Activated T-cell treated with anti-CD3 and anti-CD28 coated beads, Interleukin-2, amount 50 U/mL, for 72 hours (primary cell): ENCODE measurements at regions not wholly inside any gene's neighbourhood (a gene's known extent, or its start where the extent isn't known, plus 50 kb on each side); places are given as distances from the start of the nearest gene placed in this dataset.
"Not testable (repeated sequence)": the region's sequence is repeated elsewhere in the genome, so short reads cannot be mapped to it uniquely, and the experiment has no call there.

Source experiments
- ATAC-seq, 2 donors: fragments of 150-1000 bp; cut with Tn5 transposase; replicated peaks in 1 of 2; 2 replicates each; pipeline ENCODE4 v1.10.0; 2021; ENCODE audit warnings: moderate library complexity in 2 of 2, mild to moderate bottlenecking in 1 of 2
- DNase-seq, 2 donors: peaks; one replicate each; pipeline ENCODE4 v3.0.0; 2021 to 2022; ENCODE audit warnings: mixed read lengths in 1 of 2
- H3K27ac Mint-ChIP-seq: one replicate; pipeline ENCODE4 v1.8.0; 2022; ENCODE audit warnings: mild to moderate bottlenecking, moderate library complexity, mixed read lengths
- H3K27me3 Mint-ChIP-seq: one replicate; pipeline ENCODE4 v1.8.0; 2022; ENCODE audit warnings: low read depth, mixed read lengths
- H3K36me3 Mint-ChIP-seq, 2 donors: one replicate each; pipeline ENCODE4 v1.8.0; 2022; ENCODE audit warnings: mixed read lengths in 2 of 2, mild to moderate bottlenecking in 1 of 2; ENCODE audit not compliant: insufficient read depth in 2 of 2
- H3K4me1 Mint-ChIP-seq: one replicate; pipeline ENCODE4 v1.8.0; 2022; ENCODE audit warnings: low read depth, mixed read lengths
- H3K4me3 Mint-ChIP-seq, 2 donors: one replicate each; pipeline ENCODE4 v1.8.0; 2022; ENCODE audit warnings: mild to moderate bottlenecking in 2 of 2, mixed read lengths in 2 of 2, moderate library complexity in 2 of 2
- H3K9me3 Mint-ChIP-seq, 2 donors: one replicate each; pipeline ENCODE4 v1.8.0; 2022; ENCODE audit warnings: mixed read lengths in 2 of 2

DNA sequence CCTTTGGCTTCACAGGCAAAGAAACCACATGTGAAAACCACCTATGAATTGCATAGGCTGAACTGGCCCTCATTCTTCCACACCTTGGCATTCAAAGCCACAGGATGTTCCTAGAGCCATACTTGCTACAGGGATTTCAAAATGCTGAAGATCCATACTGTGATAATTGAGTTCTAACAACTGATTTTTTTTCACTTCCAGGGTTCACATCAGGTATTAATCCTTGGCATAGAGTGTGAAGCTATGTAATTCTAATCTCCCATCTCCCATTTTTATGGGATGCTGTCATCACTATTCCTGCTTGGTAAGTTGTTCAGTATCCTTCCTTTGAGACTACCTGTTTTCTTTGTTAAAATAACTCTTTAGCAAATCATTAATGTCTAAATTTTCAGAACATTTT is 1569.2 kb upstream of the ADGRL3 start:
- no peak for DNase-seq
- H3K36me3 Mint-ChIP-seq, result peaks cover 0 to 1% of the 10 kb centered on the region in 2 donors
- no peak overlapping the region for H3K27ac Mint-ChIP-seq
- H3K27me3 Mint-ChIP-seq, result no peaks in the 10 kb centered on the region
- H3K9me3 Mint-ChIP-seq, result peaks cover 13 to 14% of the 10 kb centered on the region in 2 donors
- no peak for ATAC-seq
- H3K4me1 Mint-ChIP-seq, result no peaks in the 10 kb centered on the region
- H3K4me3 Mint-ChIP-seq, result no peak overlapping the region

DNA sequence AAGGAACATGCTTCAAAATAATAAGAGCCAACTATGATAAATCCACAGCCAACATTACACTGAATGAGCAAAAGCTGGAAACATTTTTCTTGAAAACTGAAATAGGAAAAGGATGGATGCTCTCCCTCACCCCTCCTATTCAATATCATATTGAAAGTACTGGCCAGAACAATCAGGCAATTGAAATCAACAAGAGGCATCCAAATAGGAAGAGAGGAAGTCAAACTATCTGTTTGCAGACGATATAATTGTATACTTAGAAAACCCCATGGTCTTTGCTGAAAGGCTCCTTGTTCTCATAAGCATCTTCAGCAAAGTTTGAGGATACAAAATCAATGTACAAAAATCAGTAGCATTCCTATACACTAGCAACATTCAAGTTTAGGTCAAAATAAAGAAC is 1562.5 kb upstream of the ADGRL3 start:
- Mint-ChIP-seq H3K36me3 (peaks cover 0 to 3% of the 10 kb centered on the region in 2 donors), H3K9me3 (peaks cover 13 to 19% of the 10 kb centered on the region in 2 donors), H3K4me1 (no peaks in the 10 kb centered on the region), H3K27ac (no peak overlapping the region), H3K27me3 (no peaks in the 10 kb centered on the region), H3K4me3 (no peak overlapping the region)
- DNase-seq, result no peak
- no peak for ATAC-seq

DNA sequence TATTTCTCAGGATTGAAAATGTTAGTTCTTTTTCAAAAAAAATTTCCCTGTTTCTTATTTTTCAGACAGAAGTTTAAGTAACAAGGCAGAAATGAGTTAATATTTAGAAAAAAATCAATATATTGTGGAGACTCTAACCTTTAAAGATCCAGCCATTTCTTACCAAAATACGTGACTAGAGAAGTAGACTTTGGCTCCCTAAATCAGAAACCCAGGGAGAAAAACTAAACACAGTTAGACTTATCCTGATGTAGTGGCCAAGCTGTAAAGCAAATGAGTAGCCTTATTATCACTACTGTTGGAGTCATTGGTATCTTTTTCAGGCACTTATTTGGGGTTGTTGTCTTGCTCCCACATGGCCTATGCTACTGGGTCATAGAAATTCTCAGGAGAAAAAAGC is 1556.4 kb upstream of the ADGRL3 start:
- no peaks in the 10 kb centered on the region for H3K36me3 Mint-ChIP-seq
- no peak overlapping the region for H3K27ac Mint-ChIP-seq
- H3K4me1 Mint-ChIP-seq, result no peaks in the 10 kb centered on the region
- no peak overlapping the region for H3K4me3 Mint-ChIP-seq
- no peaks in the 10 kb centered on the region for H3K27me3 Mint-ChIP-seq
- H3K9me3 Mint-ChIP-seq, result peaks cover 4 to 6% of the 10 kb centered on the region in 2 donors
- no peak for DNase-seq
- ATAC-seq, result no peak

DNA sequence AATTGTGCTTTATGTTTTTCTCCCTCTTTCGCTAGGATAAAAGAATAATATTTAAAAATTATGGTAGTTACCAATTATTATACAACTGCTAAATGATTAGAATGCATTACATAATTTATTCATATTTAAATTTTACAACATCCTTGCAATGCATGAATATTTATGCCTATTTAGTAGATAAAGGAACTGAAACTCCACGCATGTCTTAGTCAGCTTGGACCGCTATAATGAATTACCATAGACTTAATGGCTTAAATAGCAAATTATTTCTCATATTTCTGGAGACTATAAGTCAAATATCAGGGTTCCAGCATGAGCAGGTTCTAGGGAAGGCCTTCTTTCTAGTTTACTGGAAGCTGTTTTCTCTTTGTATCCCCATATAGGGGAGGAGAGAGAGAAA is 1555.4 kb upstream of the ADGRL3 start:
- Mint-ChIP-seq H3K9me3 (peaks cover 1 to 3% of the 10 kb centered on the region in 2 donors), H3K4me1 (no peaks in the 10 kb centered on the region), H3K27me3 (no peaks in the 10 kb centered on the region), H3K27ac (no peak overlapping the region), H3K36me3 (no peaks in the 10 kb centered on the region), H3K4me3 (no peak overlapping the region)
- DNase-seq (no peak), ATAC-seq (no peak)

DNA sequence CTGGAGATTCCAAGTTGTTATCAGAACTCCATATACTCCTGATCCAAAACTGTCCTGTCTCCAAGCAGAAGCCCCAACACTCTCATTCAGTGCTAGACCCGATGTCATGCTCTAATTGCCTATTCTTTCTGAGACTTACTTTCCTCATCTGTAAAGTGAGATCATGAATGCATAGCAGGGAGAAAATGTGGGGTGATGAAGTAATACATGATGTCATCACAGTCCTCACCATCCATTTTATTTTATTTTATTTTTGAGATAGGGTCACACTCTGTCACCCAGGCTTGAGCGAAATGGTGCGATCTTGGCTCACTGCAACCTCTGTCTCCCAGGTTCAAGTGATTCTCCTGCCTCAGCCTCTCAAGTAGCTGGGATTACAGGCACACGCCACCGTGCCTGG is 1554.0 kb upstream of the ADGRL3 start:
- no peak for ATAC-seq
- Mint-ChIP-seq H3K4me3 (no peak overlapping the region), H3K27ac (no peak overlapping the region), H3K36me3 (no peaks in the 10 kb centered on the region), H3K4me1 (no peaks in the 10 kb centered on the region), H3K9me3 (peaks cover 3 to 5% of the 10 kb centered on the region in 2 donors), H3K27me3 (no peaks in the 10 kb centered on the region)
- DNase-seq, result no peak

DNA sequence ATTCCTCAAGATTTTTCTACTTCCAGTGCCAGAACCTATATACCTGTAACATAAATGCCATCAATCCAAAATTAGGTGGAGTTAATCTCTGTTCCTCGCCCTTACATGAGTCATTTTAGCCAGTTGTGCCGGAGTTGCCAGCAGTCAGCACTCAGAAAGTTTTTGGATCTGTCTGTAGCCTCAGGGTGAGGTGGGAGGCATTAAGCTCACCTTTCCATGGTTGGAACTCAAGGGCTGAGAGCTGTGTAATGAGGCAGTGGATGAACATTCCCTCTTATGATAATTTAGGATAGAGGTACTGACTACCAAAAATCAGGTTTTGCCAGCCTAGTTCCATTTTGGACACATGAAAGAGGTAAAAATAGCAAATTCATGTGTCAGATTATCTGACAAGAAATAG is 1553.1 kb upstream of the ADGRL3 start:
- Mint-ChIP-seq H3K4me1 (no peaks in the 10 kb centered on the region), H3K36me3 (no peaks in the 10 kb centered on the region), H3K4me3 (no peak overlapping the region), H3K27me3 (no peaks in the 10 kb centered on the region), H3K9me3 (peaks cover 3 to 5% of the 10 kb centered on the region in 2 donors), H3K27ac (no peak overlapping the region)
- ATAC-seq, result no peak
- no peak for DNase-seq

DNA sequence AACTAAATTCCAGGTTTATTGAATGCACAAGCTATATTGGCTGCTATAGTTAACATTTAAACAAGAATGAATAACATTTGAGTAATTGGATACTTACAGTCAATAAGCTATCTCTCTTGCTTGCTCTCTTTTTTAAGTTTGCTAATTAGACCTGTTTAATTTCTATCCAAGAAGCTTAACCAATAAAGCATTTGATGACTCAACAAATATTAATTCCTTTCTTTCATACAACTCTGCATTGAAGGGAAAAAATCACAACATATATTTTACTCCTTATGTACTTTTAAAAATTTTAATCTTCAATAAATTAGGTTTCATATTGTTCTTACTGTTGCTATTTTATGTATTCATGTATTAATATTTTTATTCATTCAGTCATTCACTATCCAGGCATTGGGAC is 1552.6 kb upstream of the ADGRL3 start:
- Mint-ChIP-seq H3K27ac (no peak overlapping the region), H3K4me1 (no peaks in the 10 kb centered on the region), H3K27me3 (no peaks in the 10 kb centered on the region), H3K36me3 (no peaks in the 10 kb centered on the region), H3K4me3 (no peak overlapping the region), H3K9me3 (peaks cover 3 to 5% of the 10 kb centered on the region in 2 donors)
- ATAC-seq (no peak), DNase-seq (no peak)

DNA sequence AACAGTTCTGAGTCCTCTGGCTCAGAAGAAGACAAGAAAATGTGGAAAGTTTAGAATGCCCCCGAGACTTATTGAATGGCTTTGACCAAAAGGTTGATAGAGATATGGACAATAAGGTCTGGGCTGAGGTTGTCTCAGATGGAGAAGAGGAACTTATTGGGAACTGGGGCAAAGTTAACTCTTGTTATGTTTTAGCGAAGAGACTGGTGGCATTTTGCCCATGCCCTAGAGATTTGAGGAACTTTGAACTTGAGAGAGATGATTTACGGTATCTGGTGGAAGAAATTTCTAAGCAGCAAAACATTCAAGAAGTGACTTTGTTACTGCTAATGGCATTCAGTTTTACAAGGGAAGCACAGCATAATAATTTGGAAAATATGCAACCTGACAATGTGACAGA is 1549.3 kb upstream of the ADGRL3 start:
- no peak for ATAC-seq
- Mint-ChIP-seq H3K4me3 (no peak overlapping the region), H3K27me3 (no peaks in the 10 kb centered on the region), H3K36me3 (no peaks in the 10 kb centered on the region), H3K4me1 (no peaks in the 10 kb centered on the region), H3K9me3 (peaks cover 2 to 6% of the 10 kb centered on the region in 2 donors), H3K27ac (no peak overlapping the region)
- no peak for DNase-seq

DNA sequence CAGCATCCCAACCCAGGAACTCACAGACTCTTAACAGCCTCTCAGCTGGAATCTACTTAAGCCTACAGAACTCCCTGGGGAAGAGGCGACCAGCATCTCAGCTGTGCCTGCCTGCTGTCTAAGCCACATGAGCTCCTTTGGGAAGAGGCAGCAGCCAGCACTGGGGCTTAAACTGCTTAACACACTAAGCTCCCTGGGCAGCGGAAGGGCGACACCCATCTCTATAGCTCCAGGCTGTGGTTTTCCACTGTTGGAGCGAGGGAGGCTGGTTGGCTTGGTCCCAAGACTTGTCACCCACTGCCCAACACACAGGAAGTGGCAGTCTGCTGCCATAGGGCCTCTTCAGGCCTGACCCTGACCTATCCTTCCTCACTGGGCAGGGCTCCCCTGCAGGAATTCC is 1544.1 kb upstream of the ADGRL3 start:
- ATAC-seq, result no peak
- no peaks in the 10 kb centered on the region for H3K4me1 Mint-ChIP-seq
- no peak for DNase-seq
- peaks cover 9 to 16% of the 10 kb centered on the region in 2 donors for H3K9me3 Mint-ChIP-seq
- no peaks in the 10 kb centered on the region for H3K27me3 Mint-ChIP-seq
- peaks cover 0 to 2% of the 10 kb centered on the region in 2 donors for H3K36me3 Mint-ChIP-seq
- no peak overlapping the region for H3K4me3 Mint-ChIP-seq
- H3K27ac Mint-ChIP-seq, result no peak overlapping the region

DNA sequence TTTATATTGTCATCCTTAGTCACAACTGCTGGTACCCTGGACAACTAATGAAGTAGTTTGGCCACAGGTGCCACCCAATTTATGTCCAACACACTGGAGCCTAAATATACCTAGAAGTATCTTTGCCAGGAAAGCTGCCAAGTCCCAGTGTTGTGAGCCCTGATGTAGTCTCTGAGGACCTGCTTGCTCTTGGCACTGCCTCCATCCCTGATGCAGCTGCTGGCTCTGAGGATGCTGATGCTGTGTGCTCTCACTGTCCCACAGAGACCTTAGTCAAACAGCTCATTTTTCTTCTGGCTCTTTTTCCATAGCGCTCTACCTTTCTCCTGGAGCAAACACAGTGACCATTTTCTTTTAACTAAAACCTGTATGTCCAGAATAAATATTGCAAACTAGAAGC is 1535.4 kb upstream of the ADGRL3 start:
- DNase-seq (no peak), ATAC-seq (no peak)
- Mint-ChIP-seq H3K4me3 (no peak overlapping the region), H3K9me3 (peaks cover 0 to 12% of the 10 kb centered on the region in 2 donors), H3K36me3 (no peaks in the 10 kb centered on the region), H3K27ac (no peak overlapping the region), H3K4me1 (no peaks in the 10 kb centered on the region), H3K27me3 (no peaks in the 10 kb centered on the region)

DNA sequence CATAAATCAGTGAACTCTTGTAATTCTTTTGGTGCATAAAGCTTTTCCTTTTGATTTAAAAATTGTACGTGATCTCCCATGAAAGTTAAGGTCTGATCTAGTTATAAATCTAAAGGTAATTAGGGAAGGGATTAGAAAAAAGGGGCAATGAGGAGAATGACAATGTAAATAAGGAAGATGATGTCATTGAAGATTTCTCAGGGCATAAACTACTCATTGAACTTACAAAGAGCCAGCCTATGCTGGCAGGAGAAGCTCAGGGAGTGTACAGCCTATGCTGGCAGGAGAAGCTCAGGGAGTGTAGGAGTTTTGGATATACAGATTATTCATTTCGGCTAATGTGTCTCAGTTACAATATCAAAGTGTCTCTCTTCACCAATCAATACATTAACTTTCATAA is 1533.5 kb upstream of the ADGRL3 start:
- ATAC-seq, result no peak
- no peak overlapping the region for H3K4me3 Mint-ChIP-seq
- H3K36me3 Mint-ChIP-seq, result no peaks in the 10 kb centered on the region
- no peaks in the 10 kb centered on the region for H3K27me3 Mint-ChIP-seq
- H3K9me3 Mint-ChIP-seq, result peaks cover 0 to 10% of the 10 kb centered on the region in 2 donors
- no peaks in the 10 kb centered on the region for H3K4me1 Mint-ChIP-seq
- DNase-seq, result no peak
- no peak overlapping the region for H3K27ac Mint-ChIP-seq

DNA sequence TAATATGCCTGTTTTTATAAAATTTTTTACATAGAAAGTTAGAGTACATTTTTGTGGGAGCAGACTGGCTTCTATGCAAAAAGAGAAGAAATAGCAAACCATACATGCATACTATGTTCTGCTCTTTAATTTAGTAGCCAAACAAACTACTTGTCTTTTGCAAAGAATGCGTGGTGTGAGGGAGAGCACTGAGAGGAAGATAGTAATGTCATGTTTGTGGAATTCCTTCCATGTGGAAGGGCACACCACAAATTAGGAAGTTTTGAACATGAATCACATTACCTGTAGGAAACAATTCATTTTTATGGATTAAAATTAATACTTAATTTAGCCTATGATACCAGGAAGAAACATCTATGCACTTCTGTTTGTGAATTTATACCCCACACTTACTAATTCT is 1529.1 kb upstream of the ADGRL3 start:
- DNase-seq (no peak), ATAC-seq (no peak)
- Mint-ChIP-seq H3K4me3 (no peak overlapping the region), H3K9me3 (peaks cover 0 to 8% of the 10 kb centered on the region in 2 donors), H3K4me1 (no peaks in the 10 kb centered on the region), H3K27me3 (no peaks in the 10 kb centered on the region), H3K36me3 (no peaks in the 10 kb centered on the region), H3K27ac (no peak overlapping the region)

DNA sequence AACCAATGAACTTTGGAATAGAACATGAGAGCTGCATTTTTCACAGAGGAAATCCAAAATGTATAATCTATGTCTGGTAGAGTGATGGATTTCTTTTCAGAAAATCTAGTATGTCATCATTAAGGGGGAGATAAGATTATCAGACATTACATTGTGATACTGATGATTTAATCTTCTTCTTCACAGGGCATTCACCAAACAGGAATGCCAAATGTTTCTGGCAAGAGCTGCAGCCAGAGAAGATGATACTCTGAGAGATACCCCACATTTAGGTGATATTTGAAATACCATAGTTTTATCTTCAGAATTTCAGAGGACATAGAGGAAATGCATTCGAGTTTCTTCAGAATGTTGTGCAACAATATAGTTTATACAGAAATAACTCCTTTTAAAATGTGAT is 1523.7 kb upstream of the ADGRL3 start:
- H3K27ac Mint-ChIP-seq, result no peak overlapping the region
- no peak for ATAC-seq
- H3K4me3 Mint-ChIP-seq, result no peak overlapping the region
- peaks cover 0 to 7% of the 10 kb centered on the region in 2 donors for H3K9me3 Mint-ChIP-seq
- H3K4me1 Mint-ChIP-seq, result no peaks in the 10 kb centered on the region
- H3K27me3 Mint-ChIP-seq, result no peaks in the 10 kb centered on the region
- DNase-seq, result no peak
- H3K36me3 Mint-ChIP-seq, result no peaks in the 10 kb centered on the region

DNA sequence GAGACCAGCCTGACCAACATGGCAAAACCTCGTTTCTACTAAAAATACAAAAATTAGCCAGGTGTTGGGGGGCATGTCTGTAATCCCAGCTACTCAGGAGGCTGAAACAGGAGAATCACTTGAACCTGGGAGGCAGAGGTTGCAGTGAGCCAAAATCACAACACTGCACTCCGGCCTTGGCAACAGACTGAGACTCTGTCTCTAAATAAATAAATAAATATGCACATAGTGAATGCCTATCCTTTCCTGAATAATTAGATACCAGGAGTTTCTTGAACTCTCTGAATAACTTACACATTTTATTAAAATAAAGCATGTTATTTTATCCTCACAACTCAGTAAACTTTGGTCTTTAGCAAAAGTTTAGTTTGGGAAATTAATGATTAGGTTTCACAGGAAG is 1523.1 kb upstream of the ADGRL3 start:
- not testable (repeated sequence) for H3K9me3 Mint-ChIP-seq, H3K36me3 Mint-ChIP-seq, H3K4me1 Mint-ChIP-seq, H3K27ac Mint-ChIP-seq, H3K27me3 Mint-ChIP-seq, ATAC-seq, H3K4me3 Mint-ChIP-seq, DNase-seq
